Stimulated activated naive CD8-positive, alpha-beta T cell treated with anti-CD3 and anti-CD28 coated beads, Interleukin-15, Interleukin-2, amounts not matched to agents 100 ng/mL and 50 ng/mL, for 24 hours (primary cell): ENCODE measurements at regions not wholly inside any gene's neighbourhood (a gene's known extent, or its start where the extent isn't known, plus 50 kb on each side); places are given as distances from the start of the nearest gene placed in this dataset.

ENCODE experiments used
- H3K27ac Mint-ChIP-seq: one replicate; pipeline ENCODE4 v1.8.0; 2021; ENCODE audit warnings: mild to moderate bottlenecking, mixed read lengths
- H3K27me3 Mint-ChIP-seq: one replicate; pipeline ENCODE4 v1.8.0; 2021; ENCODE audit warnings: mixed read lengths
- H3K36me3 Mint-ChIP-seq: one replicate; pipeline ENCODE4 v1.8.0; 2021; ENCODE audit warnings: low read depth, mixed read lengths
- H3K4me1 Mint-ChIP-seq: one replicate; pipeline ENCODE4 v1.8.0; 2021; ENCODE audit warnings: low read depth, mixed read lengths
- H3K4me3 Mint-ChIP-seq: one replicate; pipeline ENCODE4 v1.8.0; 2021; ENCODE audit warnings: mild to moderate bottlenecking, mixed read lengths
- H3K9me3 Mint-ChIP-seq: one replicate; pipeline ENCODE4 v1.8.0; 2021; ENCODE audit warnings: mixed read lengths

DNA sequence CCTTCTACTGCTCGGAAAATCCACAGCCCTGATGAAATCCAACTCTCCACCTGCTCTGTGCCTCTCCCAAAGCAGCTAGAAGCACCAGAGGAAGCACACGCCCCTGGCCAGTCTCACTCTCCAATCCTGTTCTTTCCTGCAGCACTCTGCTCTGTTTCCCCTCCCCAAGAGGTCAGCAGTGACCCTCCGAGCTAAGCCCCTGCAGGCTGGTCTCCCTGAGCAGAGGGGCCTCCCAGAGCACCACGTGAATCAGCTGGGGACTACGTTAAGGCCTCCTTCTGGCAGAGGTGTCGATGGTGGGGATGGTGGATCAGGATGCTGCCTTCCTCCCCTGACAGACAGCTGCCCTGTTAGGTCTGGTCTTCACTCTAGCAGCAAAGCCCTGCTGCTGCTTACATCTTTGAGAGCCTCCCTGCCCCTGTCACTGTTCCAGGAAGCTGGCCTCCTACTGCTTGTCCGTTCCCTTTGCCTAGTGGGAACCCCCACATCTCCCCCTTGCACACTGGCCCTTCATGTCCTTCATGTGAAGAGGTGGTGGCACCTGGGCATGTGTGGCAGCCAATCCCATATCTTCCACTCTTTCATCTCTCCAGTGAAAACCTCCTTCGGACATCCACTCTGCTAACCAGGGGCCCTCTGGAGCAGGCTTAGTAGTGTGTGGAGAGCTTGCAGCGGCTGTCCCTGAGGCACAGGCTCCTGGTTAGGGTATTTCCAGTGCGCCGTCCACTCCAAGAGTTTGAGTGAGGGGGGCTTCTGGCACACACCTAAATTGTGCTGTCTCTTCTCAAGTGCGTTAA, 307.5 kb upstream of the HS6ST1 start:
- Mint-ChIP-seq H3K36me3 (no peaks in the 10 kb centered on the region), H3K27ac (no peak overlapping the region), H3K4me3 (no peak overlapping the region), H3K27me3 (peaks cover 3% of the 10 kb centered on the region), H3K9me3 (no peaks in the 10 kb centered on the region), H3K4me1 (peaks cover 12% of the 10 kb centered on the region)

DNA sequence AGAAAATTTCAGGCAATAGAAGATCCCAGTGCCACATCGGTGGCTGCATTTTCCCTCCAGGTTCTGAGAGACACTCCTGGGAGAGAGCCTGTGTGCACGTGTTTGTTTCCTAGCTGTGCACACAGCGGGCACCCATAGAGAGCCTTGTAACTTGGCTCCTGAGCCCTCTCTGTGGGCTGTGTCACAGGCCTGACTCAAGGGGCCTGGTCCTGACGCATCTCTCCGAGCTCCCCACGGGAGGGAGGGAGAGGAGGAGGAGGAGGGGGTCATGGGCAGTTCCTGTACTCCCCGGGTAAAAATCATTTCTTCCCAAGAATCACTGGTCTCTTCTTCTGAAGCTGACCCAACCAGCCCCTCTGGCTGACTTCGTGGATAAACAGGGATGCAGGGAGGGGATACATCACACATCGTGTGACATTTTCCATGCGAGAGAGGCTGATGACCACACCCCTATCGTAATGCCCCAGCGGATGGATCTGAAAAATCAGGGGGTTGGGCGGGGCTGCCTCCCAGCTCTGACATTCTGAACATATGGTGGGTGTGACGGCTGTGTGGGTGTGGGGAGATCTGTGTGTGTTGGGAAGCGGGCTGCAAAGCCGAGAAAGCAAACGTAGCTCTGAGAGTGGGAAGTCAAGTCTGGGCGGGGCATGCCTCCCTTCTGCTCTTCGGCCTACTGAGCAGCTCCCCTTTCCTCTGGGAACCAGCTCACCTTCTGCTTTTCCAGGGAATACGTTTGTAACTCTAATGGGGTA, 308.3 kb upstream of the HS6ST1 start:
- H3K27me3 Mint-ChIP-seq = peaks cover 3% of the 10 kb centered on the region
- H3K4me1 Mint-ChIP-seq = peaks cover 12% of the 10 kb centered on the region
- H3K9me3 Mint-ChIP-seq = no peaks in the 10 kb centered on the region
- H3K4me3 Mint-ChIP-seq = no peak overlapping the region
- no peaks in the 10 kb centered on the region for H3K36me3 Mint-ChIP-seq
- no peak overlapping the region for H3K27ac Mint-ChIP-seq

DNA sequence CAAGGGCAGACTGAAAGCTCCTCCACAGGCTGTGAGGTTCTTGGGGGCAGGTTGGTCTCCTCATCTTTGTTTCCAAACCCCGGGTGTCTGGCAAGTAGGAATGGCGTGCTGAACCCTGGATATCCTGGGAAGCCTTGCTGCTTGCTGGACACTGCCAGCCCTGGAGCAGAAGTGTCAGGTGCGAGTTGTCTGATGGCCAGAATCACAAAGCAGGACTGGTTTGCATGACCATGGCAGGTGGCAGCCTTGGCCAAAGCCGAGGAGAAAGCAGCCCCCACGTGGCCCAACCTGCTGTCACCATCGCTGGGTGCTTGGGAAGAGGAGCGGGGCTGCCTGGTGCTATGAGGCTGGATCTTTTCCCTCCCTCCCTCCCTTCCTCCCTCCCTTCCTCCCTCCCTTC, 309.5 kb upstream of the HS6ST1 start:
- H3K27me3 Mint-ChIP-seq = peaks cover 3% of the 10 kb centered on the region
- H3K4me1 Mint-ChIP-seq = peaks cover 12% of the 10 kb centered on the region
- no peaks in the 10 kb centered on the region for H3K36me3 Mint-ChIP-seq
- H3K9me3 Mint-ChIP-seq = no peaks in the 10 kb centered on the region
- no peak overlapping the region for H3K4me3 Mint-ChIP-seq
- H3K27ac Mint-ChIP-seq = no peak overlapping the region

DNA sequence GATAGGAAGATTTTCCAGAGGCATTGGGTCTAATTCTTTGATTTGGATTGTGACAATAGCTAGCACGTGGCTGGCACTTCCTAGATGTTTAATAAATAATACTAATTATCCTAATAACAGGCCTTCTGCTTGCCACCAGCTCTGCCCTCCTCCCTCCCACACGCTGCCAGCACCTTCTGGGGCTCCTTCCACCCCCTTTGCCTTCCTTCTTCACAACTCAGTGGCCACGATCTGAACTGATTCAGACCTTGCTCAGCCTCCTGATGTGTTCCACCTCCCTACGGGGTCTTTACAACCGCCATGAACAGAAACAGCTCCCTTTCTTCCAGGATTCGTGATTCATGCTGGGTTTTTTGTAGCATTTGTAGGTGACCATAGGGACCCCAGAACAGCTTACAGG, 310.3 kb upstream of the HS6ST1 start:
- Mint-ChIP-seq H3K4me3 (no peak overlapping the region), H3K27ac (no peak overlapping the region), H3K36me3 (no peaks in the 10 kb centered on the region), H3K4me1 (peaks cover 9% of the 10 kb centered on the region), H3K27me3 (peaks cover 3% of the 10 kb centered on the region), H3K9me3 (no peaks in the 10 kb centered on the region)

DNA sequence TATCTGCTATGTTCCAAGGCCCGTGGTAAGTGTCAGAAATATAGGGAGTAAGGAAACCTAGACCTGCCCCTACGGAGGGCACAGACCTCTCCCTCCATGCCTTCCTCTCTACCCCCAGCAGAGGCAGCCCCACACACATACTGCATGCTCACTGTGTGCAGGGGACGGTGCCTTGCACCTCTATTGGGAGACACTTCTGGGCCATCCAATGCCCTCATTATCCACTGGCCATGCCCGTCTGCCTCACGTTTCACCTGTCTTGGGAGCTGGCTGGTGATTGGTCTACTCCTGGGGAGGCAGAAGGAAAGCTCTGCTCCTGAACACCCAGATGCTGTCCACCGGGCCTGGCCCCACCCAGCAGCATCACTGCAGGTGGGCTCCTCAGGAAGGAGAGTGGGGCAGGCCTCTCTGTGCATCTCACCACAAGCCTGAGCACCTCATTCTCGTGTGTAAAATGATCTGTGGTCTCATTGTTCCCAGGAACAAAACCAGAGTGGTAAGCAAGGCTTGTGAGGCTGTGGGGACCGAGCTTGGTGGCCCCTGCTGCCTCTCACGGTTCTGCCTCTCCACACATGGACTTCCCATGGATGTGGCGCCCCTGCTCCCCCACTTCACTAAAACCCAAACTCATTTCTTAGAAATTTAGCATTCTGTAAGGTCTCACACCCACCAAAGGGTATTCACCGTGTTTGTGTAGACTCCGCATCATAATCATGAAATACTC, 312.5 kb upstream of the HS6ST1 start:
- Mint-ChIP-seq H3K4me3 (no peak overlapping the region), H3K27me3 (peaks cover under 1% of the 10 kb centered on the region), H3K36me3 (no peaks in the 10 kb centered on the region), H3K27ac (no peak overlapping the region), H3K9me3 (no peaks in the 10 kb centered on the region), H3K4me1 (no peaks in the 10 kb centered on the region)

DNA sequence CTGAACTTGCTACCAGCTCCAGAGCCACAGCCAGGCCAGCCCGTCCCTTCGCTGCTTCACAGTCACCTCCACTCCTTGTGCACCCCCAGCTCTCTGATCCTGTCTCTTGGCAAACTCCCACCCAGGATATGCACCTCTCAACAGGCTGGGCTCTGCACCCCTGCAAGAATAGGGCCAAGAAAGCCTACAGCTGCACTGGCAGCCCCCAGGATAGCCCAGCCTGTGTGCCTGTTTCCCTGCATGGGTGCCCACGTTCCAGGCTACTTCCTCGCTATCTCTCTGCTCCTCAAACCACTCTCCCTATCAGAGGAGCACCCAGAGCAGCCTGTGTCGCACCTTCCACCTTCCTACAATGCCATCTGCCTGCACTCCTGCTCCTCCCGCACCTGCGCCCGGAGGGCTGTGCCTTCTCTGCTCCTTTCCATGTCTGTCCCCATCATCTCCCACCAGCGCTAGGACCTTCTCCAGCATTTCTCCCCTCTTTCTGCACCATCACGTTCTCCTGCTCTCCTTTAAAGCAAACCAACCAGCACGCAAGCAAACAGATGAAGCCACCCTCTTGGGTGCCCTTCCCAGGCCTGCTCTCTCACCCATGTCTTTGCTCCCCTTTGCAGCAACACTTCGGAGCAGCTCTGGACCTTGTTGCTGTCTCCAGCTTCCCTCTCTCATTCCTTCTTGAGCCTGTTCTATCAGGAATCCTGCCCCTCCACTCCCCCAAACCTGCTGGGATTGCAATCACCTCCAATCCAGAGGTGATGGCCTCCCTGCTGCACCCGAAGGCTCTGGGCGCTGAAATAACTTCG, 313.2 kb upstream of the HS6ST1 start:
- Mint-ChIP-seq H3K27ac (no peak overlapping the region), H3K4me1 (no peaks in the 10 kb centered on the region), H3K36me3 (no peaks in the 10 kb centered on the region), H3K27me3 (no peaks in the 10 kb centered on the region), H3K9me3 (no peaks in the 10 kb centered on the region), H3K4me3 (no peak overlapping the region)

DNA sequence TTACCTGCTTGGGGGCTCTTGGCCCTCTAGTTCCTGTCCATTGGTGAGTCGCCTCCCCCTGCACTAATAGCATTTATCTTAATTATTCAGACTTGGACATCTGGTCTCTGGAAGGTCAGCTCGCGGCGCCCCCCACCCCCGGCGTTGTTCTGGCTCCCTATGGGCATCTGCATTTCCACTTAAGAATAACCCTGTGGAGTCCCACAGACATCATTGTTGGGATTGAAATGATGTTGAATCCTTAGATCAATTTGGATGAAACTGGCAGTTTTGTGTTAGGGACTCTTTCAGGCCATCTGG, 313.8 kb upstream of the HS6ST1 start:
- no peak overlapping the region for H3K4me3 Mint-ChIP-seq
- H3K36me3 Mint-ChIP-seq = no peaks in the 10 kb centered on the region
- H3K4me1 Mint-ChIP-seq = no peaks in the 10 kb centered on the region
- H3K9me3 Mint-ChIP-seq = no peaks in the 10 kb centered on the region
- H3K27me3 Mint-ChIP-seq = no peaks in the 10 kb centered on the region
- H3K27ac Mint-ChIP-seq = no peak overlapping the region

DNA sequence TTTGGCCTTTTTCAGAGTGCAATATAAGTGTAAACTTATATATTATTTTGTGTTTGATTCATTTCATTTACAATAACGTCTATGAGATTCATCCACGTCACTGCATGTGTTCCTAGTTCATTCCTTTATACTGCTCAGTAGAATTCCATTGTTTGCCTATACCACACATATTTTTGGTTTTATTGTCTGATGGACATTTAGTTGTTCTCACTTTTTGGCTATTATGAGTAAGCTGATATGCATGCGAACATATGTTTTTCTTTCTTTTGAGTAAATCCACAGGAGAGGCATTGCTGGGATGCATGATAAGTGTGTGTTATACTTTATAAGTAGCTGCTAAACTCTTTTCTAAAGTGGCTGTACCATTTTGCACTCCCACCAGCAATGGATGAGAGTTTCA, 314.8 kb upstream of the HS6ST1 start:
- H3K4me1 Mint-ChIP-seq = no peaks in the 10 kb centered on the region
- no peaks in the 10 kb centered on the region for H3K36me3 Mint-ChIP-seq
- no peaks in the 10 kb centered on the region for H3K9me3 Mint-ChIP-seq
- no peak overlapping the region for H3K27ac Mint-ChIP-seq
- no peak overlapping the region for H3K4me3 Mint-ChIP-seq
- no peaks in the 10 kb centered on the region for H3K27me3 Mint-ChIP-seq

DNA sequence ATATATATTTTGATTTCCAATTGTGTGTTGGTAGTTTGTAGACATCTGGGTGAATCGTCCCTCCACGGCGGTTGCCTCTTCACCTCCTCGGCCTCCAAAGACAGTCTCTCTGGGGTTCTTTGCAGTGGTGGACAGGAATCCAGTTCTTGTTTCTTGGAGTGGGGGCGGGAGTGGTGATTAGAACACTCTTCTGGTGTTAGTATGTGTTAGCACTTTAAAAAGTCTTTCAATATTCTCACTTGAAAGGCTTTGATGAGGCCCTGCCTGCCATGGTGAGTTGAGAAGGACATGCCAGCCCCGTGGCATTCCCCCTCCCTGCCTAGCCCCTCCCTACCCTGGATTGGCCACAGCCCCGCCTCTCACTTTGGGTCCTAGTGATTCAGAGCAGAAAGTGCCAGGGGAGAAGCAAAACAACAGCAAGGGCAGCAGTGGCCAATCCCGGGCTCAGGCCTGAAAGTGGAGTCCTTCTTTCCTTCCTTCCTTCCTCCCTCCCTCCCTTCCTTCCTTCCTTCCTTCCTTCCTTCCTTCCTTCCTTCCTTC, 316.8 kb upstream of the HS6ST1 start:
- Mint-ChIP-seq H3K4me1 (no peaks in the 10 kb centered on the region), H3K9me3 (no peaks in the 10 kb centered on the region), H3K36me3 (no peaks in the 10 kb centered on the region), H3K27ac (no peak overlapping the region), H3K4me3 (no peak overlapping the region), H3K27me3 (no peaks in the 10 kb centered on the region)

DNA sequence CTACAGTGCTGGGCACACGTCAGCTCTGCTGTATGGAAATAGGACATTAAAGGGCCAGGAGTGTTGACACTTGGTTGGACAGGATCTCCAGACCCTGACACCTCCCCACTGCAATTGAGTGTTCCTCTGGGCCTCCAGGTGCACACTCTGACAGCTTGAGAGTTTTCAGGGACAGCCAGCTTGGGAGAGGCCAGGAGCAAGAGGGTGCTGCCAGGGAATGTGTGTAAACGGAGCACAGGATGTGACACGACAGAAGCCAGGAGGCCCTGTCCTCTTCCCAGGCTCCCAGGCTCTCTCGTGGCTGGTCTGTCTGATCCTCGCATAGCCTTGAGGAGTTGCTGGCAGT, 318.1 kb upstream of the HS6ST1 start:
- H3K27me3 Mint-ChIP-seq = no peaks in the 10 kb centered on the region
- no peak overlapping the region for H3K27ac Mint-ChIP-seq
- H3K4me1 Mint-ChIP-seq = no peaks in the 10 kb centered on the region
- H3K9me3 Mint-ChIP-seq = no peaks in the 10 kb centered on the region
- H3K36me3 Mint-ChIP-seq = no peaks in the 10 kb centered on the region
- H3K4me3 Mint-ChIP-seq = no peak overlapping the region

DNA sequence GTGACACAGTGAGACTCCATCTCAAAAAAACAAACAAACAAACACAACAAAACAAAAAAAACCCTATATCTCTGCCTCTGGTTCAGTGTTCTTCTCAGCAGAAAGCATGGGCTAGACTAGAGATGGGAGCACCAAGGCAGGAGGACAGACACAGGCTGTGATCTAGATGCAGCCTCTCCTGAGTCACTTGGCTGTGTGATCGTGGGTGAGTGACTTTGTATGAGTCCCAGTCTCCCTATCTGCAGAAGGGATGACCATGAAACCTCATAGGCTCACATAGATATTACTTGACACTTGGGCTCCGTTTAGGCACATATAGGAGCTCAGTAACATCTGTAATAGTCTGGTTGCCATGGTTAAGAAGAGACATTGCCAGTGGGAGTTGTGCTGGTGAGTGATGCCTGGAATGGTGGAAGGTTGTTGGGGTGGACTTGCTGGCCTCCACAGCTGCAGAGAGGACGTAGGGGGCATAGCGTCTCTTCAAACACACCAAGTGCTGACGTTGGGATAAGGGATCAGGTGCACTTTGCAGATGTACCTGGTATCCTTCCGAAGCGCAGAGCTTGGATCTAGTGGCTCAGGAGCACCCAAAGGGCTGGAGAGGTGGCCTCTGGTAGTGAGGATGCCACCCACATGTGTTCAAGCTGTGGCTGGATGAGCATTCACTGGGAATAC, 318.9 kb upstream of the HS6ST1 start:
- H3K4me3 Mint-ChIP-seq = no peak overlapping the region
- no peaks in the 10 kb centered on the region for H3K4me1 Mint-ChIP-seq
- no peaks in the 10 kb centered on the region for H3K27me3 Mint-ChIP-seq

DNA sequence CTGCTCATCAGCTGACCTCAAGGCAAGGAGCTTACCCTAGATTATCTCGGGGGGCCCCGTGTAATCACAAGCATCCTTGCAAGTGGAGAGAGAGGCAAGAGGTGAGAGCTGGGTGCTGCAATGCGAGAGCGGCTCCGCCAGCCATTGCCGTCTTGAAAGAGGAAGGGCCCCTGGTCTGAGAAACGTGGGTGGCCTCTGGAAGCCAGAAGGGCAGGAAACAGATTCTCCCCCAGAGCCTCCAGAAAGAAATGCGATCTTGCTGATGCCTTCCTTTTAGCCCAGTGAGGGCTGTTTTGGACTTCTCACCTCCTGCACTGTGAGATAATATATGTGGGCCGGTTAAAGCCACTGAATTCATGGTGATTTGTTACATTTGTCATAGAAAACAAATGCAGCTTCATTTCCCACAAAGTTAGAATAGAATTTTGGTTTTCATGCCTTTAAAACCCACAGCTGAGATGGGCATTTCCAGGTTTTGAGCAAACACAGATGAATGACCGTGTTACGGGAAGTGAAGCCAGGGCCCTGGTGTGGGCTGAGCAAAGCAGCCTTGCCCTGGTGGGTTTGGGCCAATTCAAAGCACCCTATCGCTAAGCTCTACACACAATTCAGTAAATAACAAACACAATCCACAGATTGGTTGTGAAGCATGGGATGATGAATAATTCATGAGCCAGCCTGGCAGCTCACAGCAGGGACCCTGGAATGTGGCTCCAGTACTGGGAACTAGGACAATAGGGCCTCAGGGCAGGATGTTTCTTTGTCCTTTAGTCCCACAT, 319.9 kb upstream of the HS6ST1 start:
- Mint-ChIP-seq H3K4me1 (no peaks in the 10 kb centered on the region), H3K27ac (no peak overlapping the region), H3K4me3 (no peak overlapping the region), H3K36me3 (no peaks in the 10 kb centered on the region), H3K9me3 (no peaks in the 10 kb centered on the region), H3K27me3 (no peaks in the 10 kb centered on the region)

More for the DNA sequence above, 318.9 kb upstream of the HS6ST1 start:
- Mint-ChIP-seq H3K27ac (no peak overlapping the region), H3K36me3 (no peaks in the 10 kb centered on the region), H3K9me3 (no peaks in the 10 kb centered on the region)

DNA sequence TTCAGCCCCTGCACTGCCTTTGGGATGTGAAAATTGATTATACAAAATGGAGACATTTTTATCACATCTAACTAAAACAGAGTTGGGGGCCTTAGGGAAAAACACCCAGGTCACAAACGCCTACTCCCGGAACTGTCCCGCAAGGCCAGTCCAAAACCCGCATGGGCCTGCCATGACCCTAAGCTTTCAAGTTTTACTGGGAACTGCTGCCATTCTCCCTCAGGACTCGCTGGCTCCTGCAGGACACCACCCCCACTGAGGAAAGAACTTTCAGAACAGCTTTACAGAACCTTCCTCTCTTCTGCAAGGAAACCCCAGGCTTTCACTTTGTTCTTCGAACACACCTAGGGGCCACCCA, 320.4 kb upstream of the HS6ST1 start:
- Mint-ChIP-seq H3K4me3 (no peak overlapping the region), H3K36me3 (no peaks in the 10 kb centered on the region), H3K27me3 (no peaks in the 10 kb centered on the region), H3K27ac (no peak overlapping the region), H3K9me3 (no peaks in the 10 kb centered on the region), H3K4me1 (no peaks in the 10 kb centered on the region)

DNA sequence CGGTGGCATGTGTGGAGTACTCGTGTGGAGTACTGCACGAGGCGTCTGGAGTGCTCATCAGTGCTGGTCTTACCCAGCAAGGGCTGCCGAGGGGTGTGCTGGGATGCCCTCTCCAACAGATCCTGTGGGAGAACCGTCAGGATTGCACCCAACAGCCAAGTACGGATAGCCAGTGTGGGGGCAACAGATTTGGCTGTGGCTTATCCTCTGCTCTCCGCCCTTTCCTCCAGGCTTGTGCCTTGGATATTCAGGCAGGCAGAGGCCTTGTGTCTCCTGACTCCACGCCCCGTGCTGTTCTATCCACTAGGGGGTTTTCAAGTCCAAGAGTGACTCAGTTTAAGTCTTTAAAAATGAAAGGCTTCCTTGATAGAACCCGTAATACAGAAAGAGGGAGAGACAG, 321.0 kb upstream of the HS6ST1 start:
- no peak overlapping the region for H3K4me3 Mint-ChIP-seq
- H3K36me3 Mint-ChIP-seq = no peaks in the 10 kb centered on the region
- no peaks in the 10 kb centered on the region for H3K9me3 Mint-ChIP-seq
- H3K4me1 Mint-ChIP-seq = no peaks in the 10 kb centered on the region
- no peaks in the 10 kb centered on the region for H3K27me3 Mint-ChIP-seq
- H3K27ac Mint-ChIP-seq = no peak overlapping the region
